Kidney epithelial cell (primary cell): ENCODE measurements at regions not wholly inside any gene's neighbourhood (a gene's known extent, or its start where the extent isn't known, plus 50 kb on each side); places are given as distances from the start of the nearest gene placed in this dataset.

Experiments
- DNase-seq: peaks from one replicate; pipeline ENCODE4 v3.0.0-alpha.2; 2010; ENCODE audit warnings: low read depth
- H3K27me3 ChIP-seq: 2 replicates; pipeline ENCODE4 v1.6.0; 2011; ENCODE audit warnings: low read length; ENCODE audit not compliant: control insufficient read depth, insufficient read depth
- H3K36me3 ChIP-seq: 2 replicates; pipeline ENCODE4 v1.5.1; 2011; ENCODE audit warnings: low read length; ENCODE audit not compliant: control insufficient read depth, insufficient read depth
- H3K4me3 ChIP-seq: 2 replicates; pipeline ENCODE4 v1.5.1; 2011; ENCODE audit warnings: low read depth, mild to moderate bottlenecking, control low read depth, low read length
- TF ChIP-seq, protein P1 (sequence below): IDR thresholded peaks from 2 replicates; pipeline ENCODE4 v1.5.1; 2011; ENCODE audit warnings: mild to moderate bottlenecking, moderate library complexity, low read length, control low read depth, inconsistent platforms; ENCODE audit not compliant: insufficient read depth, poor library complexity, severe bottlenecking

DNA sequence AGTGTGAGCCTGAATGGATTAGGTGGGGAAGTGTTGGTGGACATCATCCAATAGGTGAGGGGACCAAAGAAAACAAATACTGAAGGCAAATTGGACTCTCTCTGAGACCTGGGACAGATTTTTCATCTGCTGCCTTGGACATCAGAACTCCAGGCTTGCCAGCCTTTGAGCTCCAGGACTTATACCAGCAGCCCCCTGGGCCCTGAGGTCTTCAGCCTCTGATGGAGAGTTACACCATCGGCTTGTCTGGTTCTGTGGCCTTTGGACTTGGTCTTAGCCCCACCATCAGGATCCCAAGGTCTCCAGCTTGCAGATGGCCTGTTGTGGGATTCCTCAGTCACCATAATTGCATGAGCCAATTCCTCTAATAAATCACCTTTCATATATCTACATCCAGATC lies 80.8 kb upstream of the SLC8A3 start:
- Histone ChIP-seq H3K27me3 (no peaks in the 10 kb centered on the region), H3K4me3 (no peak overlapping the region), H3K36me3 (no peaks in the 10 kb centered on the region)
- no peak for DNase-seq
- TF ChIP-seq, protein P1, sequence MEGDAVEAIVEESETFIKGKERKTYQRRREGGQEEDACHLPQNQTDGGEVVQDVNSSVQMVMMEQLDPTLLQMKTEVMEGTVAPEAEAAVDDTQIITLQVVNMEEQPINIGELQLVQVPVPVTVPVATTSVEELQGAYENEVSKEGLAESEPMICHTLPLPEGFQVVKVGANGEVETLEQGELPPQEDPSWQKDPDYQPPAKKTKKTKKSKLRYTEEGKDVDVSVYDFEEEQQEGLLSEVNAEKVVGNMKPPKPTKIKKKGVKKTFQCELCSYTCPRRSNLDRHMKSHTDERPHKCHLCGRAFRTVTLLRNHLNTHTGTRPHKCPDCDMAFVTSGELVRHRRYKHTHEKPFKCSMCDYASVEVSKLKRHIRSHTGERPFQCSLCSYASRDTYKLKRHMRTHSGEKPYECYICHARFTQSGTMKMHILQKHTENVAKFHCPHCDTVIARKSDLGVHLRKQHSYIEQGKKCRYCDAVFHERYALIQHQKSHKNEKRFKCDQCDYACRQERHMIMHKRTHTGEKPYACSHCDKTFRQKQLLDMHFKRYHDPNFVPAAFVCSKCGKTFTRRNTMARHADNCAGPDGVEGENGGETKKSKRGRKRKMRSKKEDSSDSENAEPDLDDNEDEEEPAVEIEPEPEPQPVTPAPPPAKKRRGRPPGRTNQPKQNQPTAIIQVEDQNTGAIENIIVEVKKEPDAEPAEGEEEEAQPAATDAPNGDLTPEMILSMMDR = no peak

DNA sequence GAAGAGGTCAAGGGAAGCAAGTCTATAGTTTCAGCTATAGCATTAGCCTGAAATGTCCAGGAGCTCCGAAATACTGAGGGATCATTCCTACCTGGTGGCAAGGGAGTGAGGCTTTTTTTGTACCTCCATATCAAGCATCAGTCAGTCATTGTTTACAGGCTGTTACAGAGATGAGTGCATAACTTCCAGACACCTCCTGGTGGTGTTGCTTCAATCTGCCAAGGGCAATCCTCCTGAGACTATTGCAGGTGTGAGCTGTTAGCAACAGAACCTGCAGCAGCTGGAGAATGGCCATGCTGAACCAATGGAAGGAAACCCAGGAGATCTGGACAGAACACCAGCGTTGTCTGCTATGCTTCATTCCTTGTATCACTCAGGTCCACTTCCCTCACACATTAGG lies 80.0 kb upstream of the SLC8A3 start:
- TF ChIP-seq, protein P1 = no peak
- no peak for DNase-seq
- H3K27me3 ChIP-seq = no peaks in the 10 kb centered on the region

DNA sequence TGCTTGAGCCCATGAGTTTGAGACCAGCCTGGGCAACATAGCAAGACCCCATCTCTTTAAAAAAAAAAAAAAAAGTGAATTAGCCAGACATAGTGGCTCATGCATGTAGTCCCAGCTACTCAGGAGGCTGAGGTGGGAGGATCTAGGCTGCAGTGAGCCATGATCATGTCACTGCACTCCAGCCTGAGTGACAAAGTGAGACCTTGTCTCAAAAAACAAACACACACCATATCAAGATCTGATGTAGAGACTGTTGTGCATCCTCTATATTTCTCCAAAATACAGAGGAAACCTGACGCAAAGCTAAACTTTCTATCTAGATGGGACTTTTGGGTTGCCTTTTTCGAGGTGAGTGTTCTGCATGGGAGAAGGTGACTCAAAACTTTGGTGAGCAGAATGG lies 77.4 kb upstream of the SLC8A3 start:
- no peak overlapping the region for H3K4me3 ChIP-seq
- no peak for DNase-seq
- TF ChIP-seq, protein P1 = no peak
- H3K27me3 ChIP-seq = no peaks in the 10 kb centered on the region
- no peaks in the 10 kb centered on the region for H3K36me3 ChIP-seq

More for the DNA sequence above, 80.0 kb upstream of the SLC8A3 start:
- no peak overlapping the region for H3K4me3 ChIP-seq
- no peaks in the 10 kb centered on the region for H3K36me3 ChIP-seq

DNA sequence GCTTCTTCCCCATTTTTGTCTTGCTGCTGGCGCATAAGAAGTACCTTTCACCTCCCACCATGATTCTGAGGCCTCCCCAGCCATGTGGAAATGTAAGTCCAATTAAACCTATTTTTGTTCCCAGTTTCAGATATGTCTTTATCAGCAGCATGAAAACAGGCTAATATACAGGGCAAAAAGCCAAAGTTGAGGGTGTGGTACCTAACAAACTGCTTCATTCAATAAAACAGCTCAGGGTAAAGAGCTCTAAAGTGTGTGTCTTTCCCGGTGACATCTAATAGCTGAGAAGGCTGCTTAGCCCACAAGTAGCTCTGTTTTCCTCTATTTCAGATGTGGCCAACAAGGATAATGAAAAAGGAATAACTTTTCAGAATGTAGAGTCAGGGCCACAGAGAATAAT lies 76.7 kb upstream of the SLC8A3 start:
- H3K36me3 ChIP-seq = no peaks in the 10 kb centered on the region
- TF ChIP-seq, protein P1 = no peak
- H3K27me3 ChIP-seq = no peaks in the 10 kb centered on the region
- H3K4me3 ChIP-seq = no peak overlapping the region
- DNase-seq = no peak

DNA sequence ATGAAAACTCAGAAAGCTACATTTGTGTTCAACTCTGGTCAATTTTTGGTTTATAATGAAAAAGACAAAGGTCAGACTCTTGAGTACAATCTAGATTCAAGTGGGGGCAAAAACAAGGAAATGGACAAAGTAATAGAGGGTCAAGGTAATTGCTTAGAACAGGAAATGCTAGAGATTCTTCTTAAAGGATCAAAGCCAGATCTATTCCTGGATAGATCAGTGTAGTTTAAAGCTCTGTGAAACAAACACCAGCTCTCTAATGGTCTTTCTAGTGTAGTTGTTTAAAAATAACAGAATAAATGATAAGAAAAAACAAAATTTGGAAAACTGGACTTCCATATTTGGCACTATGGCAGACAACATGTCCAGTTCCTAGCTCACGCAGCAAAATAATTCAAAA lies 70.7 kb upstream of the SLC8A3 start:
- DNase-seq = no peak
- no peaks in the 10 kb centered on the region for H3K36me3 ChIP-seq
- TF ChIP-seq, protein P1 = no peak
- no peaks in the 10 kb centered on the region for H3K27me3 ChIP-seq
- H3K4me3 ChIP-seq = no peak overlapping the region

DNA sequence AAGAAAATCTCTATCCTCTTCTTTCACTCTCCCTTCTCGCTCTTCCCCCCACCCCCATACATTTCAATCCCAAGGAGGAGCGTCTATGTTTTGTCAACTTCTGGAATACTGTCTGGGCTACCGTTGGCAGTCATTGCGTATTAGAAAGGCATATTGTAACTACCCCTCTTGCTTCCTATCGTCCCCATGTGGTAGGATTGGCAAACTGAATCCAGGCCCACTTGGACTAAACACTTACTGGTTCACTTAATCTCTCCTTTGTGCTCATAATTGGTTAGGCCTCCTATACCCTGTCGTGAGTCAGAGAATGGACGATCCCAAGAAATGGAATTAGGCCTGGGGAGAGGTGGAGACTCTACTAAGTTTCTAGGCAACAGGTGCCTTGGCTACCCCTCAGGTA lies 68.8 kb upstream of the SLC8A3 start:
- Histone ChIP-seq H3K36me3 (no peaks in the 10 kb centered on the region), H3K4me3 (no peak overlapping the region), H3K27me3 (no peaks in the 10 kb centered on the region)
- TF ChIP-seq, protein P1 = peak; percentile 19
- DNase-seq = no peak
